Fibroblast of lung (primary cell): ENCODE measurements at regions not wholly inside any gene's neighbourhood (a gene's known extent, or its start where the extent isn't known, plus 50 kb on each side); places are given as distances from the start of the nearest gene placed in this dataset.

Experiments
- DNase-seq, 2 donors: peaks; one replicate each; pipeline versions ENCODE4 v3.0.0 to v3.0.0-alpha.2; 2010; ENCODE audit warnings: low read depth in 2 of 2
- H2AFZ ChIP-seq: 2 replicates; pipeline ENCODE4 v1.5.1; 2012; ENCODE audit warnings: low read length, control low read depth, inconsistent platforms
- H3K27ac ChIP-seq: 2 replicates; pipeline ENCODE4 v1.5.1; 2011; ENCODE audit warnings: low read length, control low read depth; ENCODE audit not compliant: insufficient read depth
- H3K27me3 ChIP-seq: 2 replicates; pipeline ENCODE4 v1.5.1; 2011; ENCODE audit warnings: mild to moderate bottlenecking, low read length; ENCODE audit not compliant: control insufficient read depth, insufficient read depth
- H3K36me3 ChIP-seq: 2 replicates; pipeline ENCODE4 v1.5.1; 2011; ENCODE audit warnings: low read length; ENCODE audit not compliant: control insufficient read depth, insufficient read depth
- H3K4me1 ChIP-seq: 2 replicates; pipeline ENCODE4 v1.5.1; 2011; ENCODE audit warnings: low read length; ENCODE audit not compliant: control insufficient read depth, insufficient read depth; ENCODE audit errors: extremely low read depth
- H3K4me2 ChIP-seq: 2 replicates; pipeline ENCODE4 v1.5.1; 2011; ENCODE audit warnings: low read length, control low read depth; ENCODE audit not compliant: insufficient read depth; ENCODE audit errors: extremely low read depth
- H3K4me3 ChIP-seq, 4 experiments: fragments of 200-600 bp in 1 of 4; sonication (generic) in 1 of 4; replicated peaks in 1 of 4; 2 replicates each; pipeline ENCODE4 v1.5.1; 2011 to 2016; ENCODE audit warnings: low read length in 4 of 4, low read depth in 3 of 4, mild to moderate bottlenecking in 3 of 4, control low read depth in 2 of 4, inconsistent platforms in 1 of 4, mixed read lengths in 1 of 4; ENCODE audit not compliant: insufficient read depth in 1 of 4; ENCODE audit errors: control extremely low read depth in 1 of 4
- H3K79me2 ChIP-seq: 2 replicates; pipeline ENCODE4 v1.5.1; 2012; ENCODE audit warnings: mild to moderate bottlenecking, low read length, inconsistent platforms; ENCODE audit not compliant: control insufficient read depth, insufficient read depth
- H3K9ac ChIP-seq: 2 replicates; pipeline ENCODE4 v1.5.1; 2011; ENCODE audit warnings: mild to moderate bottlenecking, low read length, control low read depth; ENCODE audit not compliant: insufficient read depth
- H3K9me3 ChIP-seq: 2 replicates; pipeline ENCODE4 v1.5.1; 2012; ENCODE audit warnings: low read depth, low read length; ENCODE audit not compliant: control insufficient read depth, insufficient read depth
- H4K20me1 ChIP-seq: 2 replicates; pipeline ENCODE4 v1.5.1; 2011; ENCODE audit warnings: low read length; ENCODE audit not compliant: control insufficient read depth, insufficient read depth; ENCODE audit errors: extremely low read depth
- EZH2 ChIP-seq: IDR thresholded peaks from 2 replicates; pipeline ENCODE4 v1.5.1; 2012; ENCODE audit warnings: low read length, control low read depth, mild to moderate bottlenecking; ENCODE audit errors: missing control alignments
- TF ChIP-seq, protein P1 (sequence below), 2 donors: IDR thresholded peaks in 1 of 2; conservative IDR thresholded peaks in 1 of 2; 1 replicate in 1 of 2; 2 replicates in 1 of 2; pipeline ENCODE4 v1.5.1; 2011 to 2012; ENCODE audit warnings: low read length in 2 of 2, control low read depth in 1 of 2, inconsistent platforms in 1 of 2, low read depth in 1 of 2, mild to moderate bottlenecking in 1 of 2

GRCh38 chr20:39412091-39412490 is 449.9 kb downstream of the DHX35 start:
- no peak overlapping the region for H3K4me3 ChIP-seq
- DNase-seq: no peak
- H3K36me3 ChIP-seq: no peaks in the 10 kb centered on the region
- H3K4me1 ChIP-seq: no peaks in the 10 kb centered on the region
- no peak overlapping the region for H3K4me2 ChIP-seq
- no peaks in the 10 kb centered on the region for H3K9me3 ChIP-seq
- no peak overlapping the region for H2AFZ ChIP-seq
- H3K27ac ChIP-seq: no peak overlapping the region
- TF ChIP-seq, protein P1, sequence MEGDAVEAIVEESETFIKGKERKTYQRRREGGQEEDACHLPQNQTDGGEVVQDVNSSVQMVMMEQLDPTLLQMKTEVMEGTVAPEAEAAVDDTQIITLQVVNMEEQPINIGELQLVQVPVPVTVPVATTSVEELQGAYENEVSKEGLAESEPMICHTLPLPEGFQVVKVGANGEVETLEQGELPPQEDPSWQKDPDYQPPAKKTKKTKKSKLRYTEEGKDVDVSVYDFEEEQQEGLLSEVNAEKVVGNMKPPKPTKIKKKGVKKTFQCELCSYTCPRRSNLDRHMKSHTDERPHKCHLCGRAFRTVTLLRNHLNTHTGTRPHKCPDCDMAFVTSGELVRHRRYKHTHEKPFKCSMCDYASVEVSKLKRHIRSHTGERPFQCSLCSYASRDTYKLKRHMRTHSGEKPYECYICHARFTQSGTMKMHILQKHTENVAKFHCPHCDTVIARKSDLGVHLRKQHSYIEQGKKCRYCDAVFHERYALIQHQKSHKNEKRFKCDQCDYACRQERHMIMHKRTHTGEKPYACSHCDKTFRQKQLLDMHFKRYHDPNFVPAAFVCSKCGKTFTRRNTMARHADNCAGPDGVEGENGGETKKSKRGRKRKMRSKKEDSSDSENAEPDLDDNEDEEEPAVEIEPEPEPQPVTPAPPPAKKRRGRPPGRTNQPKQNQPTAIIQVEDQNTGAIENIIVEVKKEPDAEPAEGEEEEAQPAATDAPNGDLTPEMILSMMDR (conservative IDR thresholded peaks at IDR 0.05 in 1 of 2, IDR thresholded peaks at IDR 0.05 in 1 of 2; ENCODE audit: low read depth in 1 of 2, low read length in 2 of 2): no peak
- no peak for TF ChIP-seq EZH2
- no peaks in the 10 kb centered on the region for H4K20me1 ChIP-seq
- no peaks in the 10 kb centered on the region for H3K27me3 ChIP-seq
- no peaks in the 10 kb centered on the region for H3K79me2 ChIP-seq
- H3K9ac ChIP-seq: no peak overlapping the region

DNA sequence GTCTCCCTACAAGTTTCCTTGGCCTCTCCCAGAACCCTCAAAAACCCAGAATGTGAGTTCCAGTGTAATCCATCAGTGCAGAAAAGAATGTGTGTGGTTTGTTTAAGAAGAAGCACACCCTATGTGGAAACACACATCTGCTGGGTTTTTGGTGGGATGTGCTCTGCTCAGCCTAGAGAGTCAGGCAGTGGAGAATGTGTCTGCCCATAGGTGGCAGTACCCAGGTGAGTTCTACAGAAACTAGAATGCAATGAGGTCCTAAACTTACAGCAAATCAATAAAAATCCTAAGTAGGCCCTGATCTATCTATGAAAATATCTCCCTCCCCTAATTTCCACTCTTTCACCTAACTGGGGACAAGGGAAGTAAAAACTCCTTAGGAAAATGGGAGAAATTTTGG is 437.3 kb downstream of the DHX35 start:
- Histone ChIP-seq H3K27me3 (no peaks in the 10 kb centered on the region), H3K36me3 (no peaks in the 10 kb centered on the region), H3K27ac (no peak overlapping the region), H4K20me1 (no peaks in the 10 kb centered on the region), H3K9me3 (no peaks in the 10 kb centered on the region), H3K4me2 (no peak overlapping the region), H3K79me2 (no peaks in the 10 kb centered on the region), H3K4me1 (no peaks in the 10 kb centered on the region), H3K4me3 (no peak overlapping the region), H3K9ac (no peak overlapping the region), H2AFZ (no peak overlapping the region)
- DNase-seq: no peak
- TF ChIP-seq, protein P1 (conservative IDR thresholded peaks at IDR 0.05 in 1 of 2, IDR thresholded peaks at IDR 0.05 in 1 of 2; ENCODE audit: low read depth in 1 of 2, low read length in 2 of 2): no peak
- TF ChIP-seq EZH2: no peak

- Histone ChIP-seq H3K79me2 (no peaks in the 10 kb centered on the region), H3K36me3 (no peaks in the 10 kb centered on the region), H3K27me3 (no peaks in the 10 kb centered on the region), H3K4me2 (no peak overlapping the region), H3K4me3 (no peak overlapping the region), H2AFZ (no peak overlapping the region), H3K9ac (no peak overlapping the region), H4K20me1 (no peaks in the 10 kb centered on the region), H3K27ac (no peak overlapping the region), H3K9me3 (no peaks in the 10 kb centered on the region), H3K4me1 (no peaks in the 10 kb centered on the region)
- DNase-seq: no peak
- no peak for TF ChIP-seq EZH2
- TF ChIP-seq, protein P1 (conservative IDR thresholded peaks at IDR 0.05 in 1 of 2, IDR thresholded peaks at IDR 0.05 in 1 of 2; ENCODE audit: low read depth in 1 of 2, low read length in 2 of 2): no peak
Observed at GRCh38 chr20:39398656-39399055, 436.5 kb downstream of the DHX35 start.
